GM19240 (cell line): ENCODE measurements at regions not wholly inside any gene's neighbourhood (a gene's known extent, or its start where the extent isn't known, plus 50 kb on each side); places are given as distances from the start of the nearest gene placed in this dataset.

Experiments
- DNase-seq: peaks from one replicate; pipeline ENCODE4 v3.0.0; 2011; ENCODE audit warnings: low spot score; ENCODE audit not compliant: insufficient read length

GRCh38 chr2:105150231-105150630, 91.3 kb upstream of the GPR45 start:
- no peak for DNase-seq

GRCh38 chr2:105154119-105154818, 87.3 kb upstream of the GPR45 start:
- no peak for DNase-seq

DNA sequence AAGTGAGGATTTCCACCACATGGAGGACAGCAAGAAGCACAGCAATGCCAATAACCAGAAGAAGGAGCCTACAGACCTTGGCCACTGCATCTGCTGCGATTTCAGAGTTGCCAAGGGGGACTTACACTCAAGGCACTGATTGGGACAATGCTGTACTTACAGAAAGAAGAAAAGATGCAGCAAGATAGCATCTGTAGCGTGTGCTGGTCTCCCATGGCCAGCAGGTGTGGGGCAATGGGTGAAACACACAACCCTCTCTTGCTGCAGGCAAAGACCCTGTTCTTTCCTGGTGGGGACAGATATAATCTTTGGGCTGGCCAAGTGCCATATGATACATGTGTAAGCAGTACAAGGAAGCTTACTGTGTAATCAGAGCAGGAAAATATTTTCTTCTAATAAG, 85.4 kb upstream of the GPR45 start:
- no peak for DNase-seq

DNA sequence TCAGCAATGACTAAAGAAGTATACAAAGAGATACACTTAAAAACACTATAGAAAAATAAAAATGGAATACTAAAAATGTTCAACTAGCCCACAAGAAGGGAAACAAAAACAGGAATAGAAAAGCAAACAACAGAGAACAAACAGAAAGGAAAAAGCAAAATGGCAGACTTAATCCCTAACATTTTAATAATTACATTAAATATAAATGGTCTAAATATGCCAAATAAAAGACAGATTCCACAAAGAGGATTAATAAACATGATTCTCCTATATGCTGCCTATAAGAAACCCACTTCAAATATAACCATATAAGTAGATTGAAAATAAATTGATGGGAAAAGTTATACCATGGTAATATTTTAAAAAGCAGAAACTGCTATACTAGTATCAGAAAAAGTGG, 83.5 kb upstream of the GPR45 start:
- DNase-seq: no peak

- no peak for DNase-seq
These were observed 74.9 kb upstream of the GPR45 start for GRCh38 chr2:105166688-105167087.

GRCh38 chr2:105168543-105168942, 73.0 kb upstream of the GPR45 start:
- DNase-seq: no peak

DNA sequence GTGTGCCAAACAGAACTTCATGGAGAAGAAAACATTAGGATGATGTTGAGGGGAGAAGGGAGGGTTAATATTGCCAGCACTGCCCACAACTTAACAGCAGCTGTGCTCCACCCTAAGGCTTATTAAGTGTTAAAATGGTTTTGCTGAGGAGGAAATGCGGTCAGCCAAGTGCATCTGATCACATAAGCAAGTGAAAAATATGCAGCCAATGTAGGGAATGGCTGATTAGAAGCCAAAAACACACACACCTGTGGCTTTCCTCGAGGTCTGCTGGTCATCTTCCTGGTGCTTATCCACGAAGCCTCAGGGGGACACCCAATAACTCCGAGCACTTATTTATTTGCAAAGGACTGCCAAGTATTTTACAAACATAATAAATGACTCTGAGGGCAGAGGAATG, 66.3 kb upstream of the GPR45 start:
- no peak for DNase-seq

DNA sequence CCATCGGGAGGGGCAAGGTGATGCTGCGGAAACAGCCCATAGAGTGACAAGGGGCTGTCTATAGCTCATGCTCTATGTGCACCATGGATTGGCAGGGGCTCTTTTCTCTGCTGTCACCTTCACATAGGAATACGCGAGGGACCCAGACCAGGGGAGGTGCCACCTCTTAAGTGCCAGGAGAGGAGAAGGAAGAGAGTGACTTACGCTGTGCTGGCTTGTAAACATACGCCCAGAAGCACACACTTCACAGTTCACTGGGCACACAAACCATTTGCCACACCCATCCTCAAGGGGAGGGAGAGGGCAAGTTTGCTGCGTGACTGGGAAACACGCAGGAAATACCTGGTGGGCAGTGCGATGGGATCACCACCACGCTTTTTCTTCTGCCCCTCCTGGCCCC, 65.1 kb upstream of the GPR45 start:
- no peak for DNase-seq

- DNase-seq: no peak
These were observed 64.5 kb upstream of the GPR45 start for GRCh38 chr2:105177008-105177407.

GRCh38 chr2:105177536-105178254, 63.8 kb upstream of the GPR45 start:
- DNase-seq: no peak

GRCh38 chr2:105179469-105180372, 61.8 kb upstream of the GPR45 start:
- no peak for DNase-seq

- DNase-seq: no peak
These were observed 61.0 kb upstream of the GPR45 start for GRCh38 chr2:105180491-105180972.

DNA sequence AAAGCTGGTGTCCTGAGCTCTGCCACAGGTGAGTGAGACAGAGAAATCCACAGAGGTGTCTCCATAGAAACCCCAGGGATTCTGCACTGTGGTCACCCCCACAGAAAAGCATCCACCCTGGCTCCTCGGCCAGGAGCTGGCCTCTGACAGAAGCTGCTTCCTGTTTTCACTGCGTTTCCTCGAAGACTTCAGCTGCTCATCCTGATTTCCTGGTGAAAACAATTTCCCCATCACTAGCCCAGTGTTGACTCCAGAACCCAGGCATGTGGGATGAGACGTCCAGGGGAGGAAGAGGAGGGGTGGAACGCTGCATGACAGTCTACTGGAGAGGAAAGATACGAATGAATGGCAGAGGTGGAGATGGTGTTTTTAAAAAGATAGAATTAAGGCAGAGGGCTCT, 60.3 kb upstream of the GPR45 start:
- DNase-seq: no peak

DNA sequence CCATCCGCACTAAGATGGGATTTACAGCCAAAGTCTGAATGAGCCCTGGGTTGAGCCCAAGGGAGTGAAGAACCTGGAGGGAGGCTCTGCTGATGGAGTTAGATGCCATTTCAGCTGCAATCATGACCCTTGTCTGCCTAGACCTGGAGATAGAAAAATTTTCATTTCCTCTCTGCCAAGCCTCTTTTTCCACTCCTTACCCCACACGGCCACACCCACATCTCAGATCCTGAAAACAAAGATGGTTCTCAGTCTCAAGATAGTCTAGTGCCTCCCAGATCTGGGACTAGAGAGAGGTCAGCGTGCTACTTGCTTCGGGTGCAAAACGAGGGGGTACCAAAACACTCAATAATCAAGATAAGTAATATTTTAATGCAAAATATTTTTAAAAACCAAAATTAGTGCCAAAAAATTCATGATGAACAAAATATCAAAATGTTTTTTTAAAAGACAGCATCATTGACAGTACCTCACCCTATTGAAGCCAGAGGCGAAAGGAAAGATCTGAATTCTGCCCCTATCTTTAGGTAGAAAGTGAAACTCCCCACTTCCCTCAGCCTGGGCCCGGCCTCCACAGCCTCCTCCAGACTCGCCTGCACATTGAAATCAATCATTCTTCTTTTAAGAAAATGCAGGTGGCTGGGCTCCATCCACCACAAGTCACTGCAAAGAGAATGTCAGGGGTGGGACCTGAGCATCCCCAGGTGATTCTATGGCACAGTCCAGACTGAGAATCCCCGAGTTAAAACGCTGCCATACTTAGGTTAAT, 57.8 kb upstream of the GPR45 start:
- DNase-seq: peak; percentile 36

- DNase-seq: no peak
These were observed 57.1 kb upstream of the GPR45 start for GRCh38 chr2:105184420-105184819.

DNA sequence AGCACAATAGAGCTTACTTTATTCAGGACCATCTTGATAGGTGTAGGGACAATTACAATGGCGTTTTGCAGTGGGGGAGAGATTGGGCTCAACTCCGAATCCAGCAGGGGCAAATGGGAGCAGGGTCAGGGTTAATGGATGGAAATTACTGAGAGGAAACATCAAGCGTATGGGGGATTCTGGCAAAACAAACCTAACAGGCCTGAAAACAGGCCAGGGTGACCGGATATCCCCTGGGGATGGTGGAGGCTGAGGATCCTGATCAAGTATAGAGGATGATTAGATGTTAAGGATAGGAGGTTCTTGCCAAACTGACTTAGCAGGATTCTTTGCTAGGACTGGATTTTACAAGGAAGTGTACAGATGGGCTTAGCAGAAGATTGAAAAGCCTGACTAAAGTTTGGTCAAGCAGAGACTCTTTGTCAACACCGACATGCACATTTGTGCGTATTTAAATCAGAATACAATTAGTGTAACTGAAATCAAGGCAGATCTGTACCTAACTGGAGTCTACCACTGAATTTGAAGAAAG, 54.5 kb upstream of the GPR45 start:
- DNase-seq: no peak

DNA sequence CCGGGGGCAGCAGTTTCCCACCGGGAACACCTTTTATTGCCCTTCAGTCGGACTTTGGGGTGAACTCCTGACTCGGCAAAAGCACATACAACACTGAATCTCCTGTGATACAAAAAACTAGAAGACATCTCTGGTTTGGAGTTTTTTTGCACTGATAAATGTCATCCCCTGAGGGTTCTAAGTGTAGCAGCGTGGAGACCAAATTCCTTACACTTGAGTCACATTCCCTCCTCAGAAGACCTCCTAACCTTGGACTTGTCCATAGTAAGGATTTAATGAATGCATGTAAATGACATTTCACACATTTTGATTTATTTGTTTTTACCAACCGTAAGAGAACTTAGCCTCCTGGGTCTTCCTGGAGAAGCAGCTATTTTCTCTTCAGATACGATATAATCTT, 54.0 kb upstream of the GPR45 start:
- no peak for DNase-seq

- no peak for DNase-seq
These were observed 53.2 kb upstream of the GPR45 start for GRCh38 chr2:105188343-105188742.
